ENCODE measurements at regions not wholly inside any gene's neighbourhood (a gene's known extent, or its start where the extent isn't known, plus 50 kb on each side); places are given as distances from the start of the nearest gene placed in this dataset.

DNA sequence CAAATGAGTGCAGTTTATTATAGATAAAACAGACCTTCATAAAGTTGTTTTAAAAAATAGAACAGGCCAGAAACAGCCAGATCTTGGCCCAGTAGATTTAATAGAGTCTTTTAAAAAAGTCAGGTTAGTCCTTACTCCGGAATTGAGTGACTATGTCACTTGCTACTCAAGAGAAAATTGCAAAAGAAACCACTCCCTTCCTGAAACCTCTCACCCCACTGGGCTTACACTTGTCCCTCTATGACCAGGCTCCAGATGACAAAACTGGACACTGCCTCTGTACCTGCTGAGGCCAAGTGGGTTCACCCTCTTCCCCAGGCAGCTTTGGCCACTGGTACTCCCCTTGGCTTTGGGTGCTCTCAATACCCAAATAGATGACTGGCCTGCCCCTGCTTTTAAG lies 357.2 kb upstream of the TRPC7 start:
- H3K4me2 ChIP-seq (ENCODE audit: low read depth, low read length) = no peak overlapping the region
- no peaks in the 10 kb centered on the region for H3K4me1 ChIP-seq (ENCODE audit: low read length)
- H2AFZ ChIP-seq (ENCODE audit: low read length) = no peak overlapping the region
- H3F3A ChIP-seq (ENCODE audit: insufficient read depth, low read length) = no peaks in the 10 kb centered on the region
- no peaks in the 10 kb centered on the region for H3K9me2 ChIP-seq (replicated peaks; ENCODE audit: insufficient read depth, low read length)
- no peaks in the 10 kb centered on the region for H3K36me3 ChIP-seq (replicated peaks; ENCODE audit: insufficient read depth, low read length)
- H4K20me1 ChIP-seq (ENCODE audit: insufficient read depth, low read length) = no peaks in the 10 kb centered on the region
- no peaks in the 10 kb centered on the region for H3K9me3 ChIP-seq (replicated peaks; ENCODE audit: insufficient read depth, low read length)
- H3K79me2 ChIP-seq (ENCODE audit: low read length) = no peaks in the 10 kb centered on the region
- no peaks in the 10 kb centered on the region for H3K27me3 ChIP-seq (replicated peaks; ENCODE audit: insufficient read depth, low read length)
- DNase-seq = no peak
- no peak overlapping the region for H3K9ac ChIP-seq (ENCODE audit: low read length)
- no peak overlapping the region for H3K27ac ChIP-seq (ENCODE audit: low read length)
- H3K4me3 ChIP-seq (ENCODE audit: low read length) = no peak overlapping the region
- TF ChIP-seq, protein P1, sequence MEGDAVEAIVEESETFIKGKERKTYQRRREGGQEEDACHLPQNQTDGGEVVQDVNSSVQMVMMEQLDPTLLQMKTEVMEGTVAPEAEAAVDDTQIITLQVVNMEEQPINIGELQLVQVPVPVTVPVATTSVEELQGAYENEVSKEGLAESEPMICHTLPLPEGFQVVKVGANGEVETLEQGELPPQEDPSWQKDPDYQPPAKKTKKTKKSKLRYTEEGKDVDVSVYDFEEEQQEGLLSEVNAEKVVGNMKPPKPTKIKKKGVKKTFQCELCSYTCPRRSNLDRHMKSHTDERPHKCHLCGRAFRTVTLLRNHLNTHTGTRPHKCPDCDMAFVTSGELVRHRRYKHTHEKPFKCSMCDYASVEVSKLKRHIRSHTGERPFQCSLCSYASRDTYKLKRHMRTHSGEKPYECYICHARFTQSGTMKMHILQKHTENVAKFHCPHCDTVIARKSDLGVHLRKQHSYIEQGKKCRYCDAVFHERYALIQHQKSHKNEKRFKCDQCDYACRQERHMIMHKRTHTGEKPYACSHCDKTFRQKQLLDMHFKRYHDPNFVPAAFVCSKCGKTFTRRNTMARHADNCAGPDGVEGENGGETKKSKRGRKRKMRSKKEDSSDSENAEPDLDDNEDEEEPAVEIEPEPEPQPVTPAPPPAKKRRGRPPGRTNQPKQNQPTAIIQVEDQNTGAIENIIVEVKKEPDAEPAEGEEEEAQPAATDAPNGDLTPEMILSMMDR (IDR thresholded peaks at IDR 0.05; ENCODE audit: low read length) = no peak

DNA sequence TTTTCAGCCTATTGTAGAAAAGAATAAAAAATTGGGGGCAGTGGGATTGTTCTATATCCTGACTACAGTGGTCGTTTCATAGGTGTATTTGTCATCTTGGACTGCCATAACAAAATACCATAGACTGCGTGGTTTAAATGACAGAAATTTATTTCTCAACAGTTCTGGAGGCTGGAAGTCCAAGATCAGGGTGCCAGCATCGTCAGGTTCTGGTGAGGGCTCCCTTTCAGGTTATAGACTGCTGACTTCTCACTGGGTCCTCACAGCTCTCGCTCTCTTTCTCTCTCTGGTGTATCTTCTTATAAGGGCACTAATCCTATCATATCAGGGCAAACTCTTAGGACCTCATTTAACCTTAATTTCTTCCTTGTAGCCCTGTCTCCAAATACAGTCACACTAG lies 356.7 kb upstream of the TRPC7 start:
- TF ChIP-seq EZH2phosphoT487 (IDR thresholded peaks at IDR 0.05; ENCODE audit: low read length) = no peak
- Histone ChIP-seq H3K27ac (ENCODE audit: low read length) (no peak overlapping the region), H3K9me2 (replicated peaks; ENCODE audit: insufficient read depth, low read length) (no peaks in the 10 kb centered on the region), H3K4me2 (ENCODE audit: low read depth, low read length) (no peak overlapping the region), H3F3A (ENCODE audit: insufficient read depth, low read length) (no peaks in the 10 kb centered on the region), H3K79me2 (ENCODE audit: low read length) (no peaks in the 10 kb centered on the region), H3K4me1 (ENCODE audit: low read length) (no peaks in the 10 kb centered on the region), H3K4me3 (ENCODE audit: low read length) (no peak overlapping the region), H3K36me3 (replicated peaks; ENCODE audit: insufficient read depth, low read length) (no peaks in the 10 kb centered on the region), H3K9ac (ENCODE audit: low read length) (no peak overlapping the region), H3K27me3 (replicated peaks; ENCODE audit: insufficient read depth, low read length) (no peaks in the 10 kb centered on the region), H3K9me3 (replicated peaks; ENCODE audit: insufficient read depth, low read length) (no peaks in the 10 kb centered on the region), H4K20me1 (ENCODE audit: insufficient read depth, low read length) (no peaks in the 10 kb centered on the region), H2AFZ (ENCODE audit: low read length) (no peak overlapping the region)
- no peak for DNase-seq

DNA sequence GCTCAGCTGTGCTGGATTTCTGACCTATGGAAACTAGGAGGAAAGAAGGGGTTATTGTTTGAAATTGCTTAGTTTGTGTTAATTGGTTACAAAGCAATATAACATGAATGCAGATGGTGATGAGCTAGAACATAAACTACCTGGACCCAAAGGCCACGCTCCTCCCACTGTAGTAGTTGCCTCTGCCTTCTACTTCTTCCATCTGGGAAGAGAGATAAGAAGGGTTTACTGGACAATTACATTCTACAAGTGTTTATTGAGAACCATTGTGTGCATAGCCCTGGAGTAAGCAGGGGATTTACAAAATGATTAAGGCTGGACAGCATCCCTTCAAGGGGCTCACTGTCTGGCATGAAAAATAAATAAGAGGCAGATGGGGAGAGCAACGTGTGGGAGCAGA lies 355.3 kb upstream of the TRPC7 start:
- H3K4me2 ChIP-seq (ENCODE audit: low read depth, low read length) = no peak overlapping the region
- DNase-seq = no peak
- no peaks in the 10 kb centered on the region for H3K36me3 ChIP-seq (replicated peaks; ENCODE audit: insufficient read depth, low read length)
- no peaks in the 10 kb centered on the region for H4K20me1 ChIP-seq (ENCODE audit: insufficient read depth, low read length)
- H3K4me3 ChIP-seq (ENCODE audit: low read length) = no peak overlapping the region
- no peaks in the 10 kb centered on the region for H3K79me2 ChIP-seq (ENCODE audit: low read length)
- H3K9me3 ChIP-seq (replicated peaks; ENCODE audit: insufficient read depth, low read length) = no peaks in the 10 kb centered on the region
- H3K9ac ChIP-seq (ENCODE audit: low read length) = no peak overlapping the region
- H3K4me1 ChIP-seq (ENCODE audit: low read length) = no peaks in the 10 kb centered on the region
- no peaks in the 10 kb centered on the region for H3K9me2 ChIP-seq (replicated peaks; ENCODE audit: insufficient read depth, low read length)
- TF ChIP-seq, protein P1 (IDR thresholded peaks at IDR 0.05; ENCODE audit: low read length) = no peak
- TF ChIP-seq EZH2phosphoT487 (IDR thresholded peaks at IDR 0.05; ENCODE audit: low read length) = no peak
- no peak for TF ChIP-seq EZH2 (optimal IDR thresholded peaks at IDR 0.05; ENCODE audit: low read depth, low read length)
- H3K27ac ChIP-seq (ENCODE audit: low read length) = no peak overlapping the region
- no peaks in the 10 kb centered on the region for H3K27me3 ChIP-seq (replicated peaks; ENCODE audit: insufficient read depth, low read length)
- no peak overlapping the region for H2AFZ ChIP-seq (ENCODE audit: low read length)
- H3F3A ChIP-seq (ENCODE audit: insufficient read depth, low read length) = no peaks in the 10 kb centered on the region

DNA sequence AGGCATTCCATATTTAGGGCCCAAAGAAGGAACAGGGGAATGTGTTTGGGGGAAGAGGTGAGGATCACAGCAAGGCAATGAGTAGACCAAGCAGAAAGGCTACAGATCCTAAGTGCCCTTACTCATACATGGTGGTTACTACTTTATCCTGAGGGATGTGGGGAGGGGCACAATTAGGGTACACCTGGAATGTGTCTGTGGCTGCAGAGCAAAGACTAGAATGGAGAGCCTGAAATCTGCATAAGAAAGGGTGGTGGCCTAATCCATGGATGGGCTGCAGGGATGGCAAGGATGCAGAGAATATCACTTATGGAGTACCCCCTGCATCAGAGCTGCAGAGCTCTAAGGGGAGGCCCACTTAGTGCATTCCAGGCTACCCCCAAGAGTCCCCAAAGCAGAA lies 352.6 kb upstream of the TRPC7 start:
- no peak overlapping the region for H3K4me2 ChIP-seq (ENCODE audit: low read depth, low read length)
- H4K20me1 ChIP-seq (ENCODE audit: insufficient read depth, low read length) = no peaks in the 10 kb centered on the region
- no peaks in the 10 kb centered on the region for H3K27me3 ChIP-seq (replicated peaks; ENCODE audit: insufficient read depth, low read length)
- no peaks in the 10 kb centered on the region for H3K9me2 ChIP-seq (replicated peaks; ENCODE audit: insufficient read depth, low read length)
- no peaks in the 10 kb centered on the region for H3F3A ChIP-seq (ENCODE audit: insufficient read depth, low read length)
- no peak for DNase-seq
- TF ChIP-seq, protein P1 (IDR thresholded peaks at IDR 0.05; ENCODE audit: low read length) = no peak
- no peak for TF ChIP-seq EZH2phosphoT487 (IDR thresholded peaks at IDR 0.05; ENCODE audit: low read length)
- no peak for TF ChIP-seq EZH2 (optimal IDR thresholded peaks at IDR 0.05; ENCODE audit: low read depth, low read length)
- no peaks in the 10 kb centered on the region for H3K4me1 ChIP-seq (ENCODE audit: low read length)
- no peak overlapping the region for H2AFZ ChIP-seq (ENCODE audit: low read length)
- no peaks in the 10 kb centered on the region for H3K79me2 ChIP-seq (ENCODE audit: low read length)
- no peak overlapping the region for H3K4me3 ChIP-seq (ENCODE audit: low read length)
- no peaks in the 10 kb centered on the region for H3K36me3 ChIP-seq (replicated peaks; ENCODE audit: insufficient read depth, low read length)
- H3K27ac ChIP-seq (ENCODE audit: low read length) = no peak overlapping the region
- H3K9ac ChIP-seq (ENCODE audit: low read length) = no peak overlapping the region
- H3K9me3 ChIP-seq (replicated peaks; ENCODE audit: insufficient read depth, low read length) = no peaks in the 10 kb centered on the region
